ENCODE measurements at regions not wholly inside any gene's neighbourhood (a gene's known extent, or its start where the extent isn't known, plus 50 kb on each side); places are given as distances from the start of the nearest gene placed in this dataset.
A peak's percentile ranks its signal among the peaks of the same experiment; 100 is the strongest.
"Not testable (repeated sequence)": the region's sequence is repeated elsewhere in the genome, so short reads cannot be mapped to it uniquely, and the experiment has no call there.

GRCh38 chr3:88282528-88283241, 132.9 kb downstream of the C3orf38 start:
- no peak for TF ChIP-seq CTCF (conservative IDR thresholded peaks at IDR 0.05; ENCODE audit: low read depth, low read length)
- peak; percentile 9 for DNase-seq (ENCODE audit: low read depth)
- H3K4me3 ChIP-seq (ENCODE audit: low read depth, low read length) = no peak overlapping the region

- no peak overlapping the region for H3K4me3 ChIP-seq (ENCODE audit: low read depth, low read length)
- DNase-seq (ENCODE audit: low read depth) = no peak
- TF ChIP-seq CTCF (conservative IDR thresholded peaks at IDR 0.05; ENCODE audit: low read depth, low read length) = no peak
Measured at GRCh38 chr3:88283242-88283592, 133.5 kb downstream of the C3orf38 start.

- no peak for TF ChIP-seq CTCF (conservative IDR thresholded peaks at IDR 0.05; ENCODE audit: low read depth, low read length)
- H3K4me3 ChIP-seq (ENCODE audit: low read depth, low read length) = no peak overlapping the region
- no peak for DNase-seq (ENCODE audit: low read depth)
Measured at GRCh38 chr3:88291486-88291885, 141.7 kb downstream of the C3orf38 start.

GRCh38 chr3:88298189-88298588, 148.4 kb downstream of the C3orf38 start:
- peak; percentile 33 for DNase-seq (ENCODE audit: low read depth)
- no peak for TF ChIP-seq CTCF (conservative IDR thresholded peaks at IDR 0.05; ENCODE audit: low read depth, low read length)
- no peak overlapping the region for H3K4me3 ChIP-seq (ENCODE audit: low read depth, low read length)

- no peak overlapping the region for H3K4me3 ChIP-seq (ENCODE audit: low read depth, low read length)
- TF ChIP-seq CTCF (conservative IDR thresholded peaks at IDR 0.05; ENCODE audit: low read depth, low read length) = no peak
- peak; percentile 23 for DNase-seq (ENCODE audit: low read depth)
Measured at GRCh38 chr3:88301273-88301995, 151.7 kb downstream of the C3orf38 start.

- no peak for TF ChIP-seq CTCF (conservative IDR thresholded peaks at IDR 0.05; ENCODE audit: low read depth, low read length)
- no peak for DNase-seq (ENCODE audit: low read depth)
- no peak overlapping the region for H3K4me3 ChIP-seq (ENCODE audit: low read depth, low read length)
Measured at GRCh38 chr3:88301996-88302393, 152.2 kb downstream of the C3orf38 start.

GRCh38 chr3:88303331-88303904, 153.7 kb downstream of the C3orf38 start:
- not testable (repeated sequence) for H3K4me3 ChIP-seq (ENCODE audit: low read depth, low read length); DNase-seq (ENCODE audit: low read depth)

Measured in choroid plexus epithelial cell (primary cell).